ENCODE measurements at regions not wholly inside any gene's neighbourhood (a gene's known extent, or its start where the extent isn't known, plus 50 kb on each side); places are given as distances from the start of the nearest gene placed in this dataset.

- ATAC-seq (no peak), DNase-seq (ENCODE audit: low spot score in 2 of 2) (no peak)
- no peaks in the 10 kb centered on the region for H3K4me1 Mint-ChIP-seq
- no peaks in the 10 kb centered on the region for H3K36me3 Mint-ChIP-seq
- H3K9me3 Mint-ChIP-seq = peaks cover 3% of the 10 kb centered on the region
- H3K27ac Mint-ChIP-seq = no peak overlapping the region
- no peak overlapping the region for H3K4me3 Mint-ChIP-seq
These were observed 61.9 kb upstream of the IGFBP2 start for GRCh38 chr2:216571178-216571908.

- DNase-seq (ENCODE audit: low spot score in 2 of 2) = no peak
- Mint-ChIP-seq H3K36me3 (no peaks in the 10 kb centered on the region), H3K9me3 (peaks cover 3% of the 10 kb centered on the region), H3K27ac (no peak overlapping the region), H3K4me3 (no peak overlapping the region), H3K4me1 (peaks cover 7% of the 10 kb centered on the region)
- peak; percentile 61 for ATAC-seq
These were observed 61.2 kb upstream of the IGFBP2 start for GRCh38 chr2:216571909-216572513.

- H3K9me3 Mint-ChIP-seq = peaks cover 3% of the 10 kb centered on the region
- no peak for DNase-seq (ENCODE audit: low spot score in 2 of 2)
- no peak overlapping the region for H3K27ac Mint-ChIP-seq
- H3K4me1 Mint-ChIP-seq = peaks cover 13% of the 10 kb centered on the region
- no peak for ATAC-seq
- no peaks in the 10 kb centered on the region for H3K36me3 Mint-ChIP-seq
- H3K4me3 Mint-ChIP-seq = no peak overlapping the region
These were observed 60.3 kb upstream of the IGFBP2 start for GRCh38 chr2:216572582-216573578.

- Mint-ChIP-seq H3K36me3 (no peaks in the 10 kb centered on the region), H3K4me3 (no peak overlapping the region), H3K9me3 (peaks cover 3% of the 10 kb centered on the region), H3K27ac (no peak overlapping the region), H3K4me1 (peaks cover 13% of the 10 kb centered on the region)
- ATAC-seq (no peak), DNase-seq (ENCODE audit: low spot score in 2 of 2) (no peak)
These were observed 59.2 kb upstream of the IGFBP2 start for GRCh38 chr2:216574046-216574445.

GRCh38 chr2:216574586-216574985 is 58.6 kb upstream of the IGFBP2 start:
- ATAC-seq = no peak
- DNase-seq (ENCODE audit: low spot score in 2 of 2) = no peak
- Mint-ChIP-seq H3K4me1 (peaks cover 13% of the 10 kb centered on the region), H3K27ac (no peak overlapping the region), H3K36me3 (no peaks in the 10 kb centered on the region), H3K4me3 (no peak overlapping the region), H3K9me3 (peaks cover 3% of the 10 kb centered on the region)

- no peaks in the 10 kb centered on the region for H3K36me3 Mint-ChIP-seq
- H3K27ac Mint-ChIP-seq = no peak overlapping the region
- DNase-seq (ENCODE audit: low spot score in 2 of 2) (no peak), ATAC-seq (peak; percentile 44)
- peaks cover 13% of the 10 kb centered on the region for H3K4me1 Mint-ChIP-seq
- peaks cover 3% of the 10 kb centered on the region for H3K9me3 Mint-ChIP-seq
- no peak overlapping the region for H3K4me3 Mint-ChIP-seq
These were observed 57.8 kb upstream of the IGFBP2 start for GRCh38 chr2:216575465-216575864.

- no peak for DNase-seq (ENCODE audit: low spot score in 2 of 2)
- no peaks in the 10 kb centered on the region for H3K36me3 Mint-ChIP-seq
- H3K27ac Mint-ChIP-seq = no peak overlapping the region
- H3K9me3 Mint-ChIP-seq = no peaks in the 10 kb centered on the region
- no peak overlapping the region for H3K4me3 Mint-ChIP-seq
- no peak for ATAC-seq
- peaks cover 13% of the 10 kb centered on the region for H3K4me1 Mint-ChIP-seq
These were observed 56.6 kb upstream of the IGFBP2 start for GRCh38 chr2:216576616-216577015.

GRCh38 chr2:216578325-216578724 is 54.9 kb upstream of the IGFBP2 start:
- H3K9me3 Mint-ChIP-seq = no peaks in the 10 kb centered on the region
- no peak overlapping the region for H3K27ac Mint-ChIP-seq
- ATAC-seq (no peak), DNase-seq (ENCODE audit: low spot score in 2 of 2) (no peak)
- H3K4me1 Mint-ChIP-seq = peaks cover 13% of the 10 kb centered on the region
- H3K4me3 Mint-ChIP-seq = no peak overlapping the region
- no peaks in the 10 kb centered on the region for H3K36me3 Mint-ChIP-seq

GRCh38 chr2:216583147-216583546 is 50.1 kb upstream of the IGFBP2 start:
- H3K36me3 Mint-ChIP-seq = no peaks in the 10 kb centered on the region
- H3K4me3 Mint-ChIP-seq = no peak overlapping the region
- DNase-seq (ENCODE audit: low spot score in 2 of 2) = no peak
- no peaks in the 10 kb centered on the region for H3K4me1 Mint-ChIP-seq
- no peak overlapping the region for H3K27ac Mint-ChIP-seq
- H3K9me3 Mint-ChIP-seq = no peaks in the 10 kb centered on the region
- ATAC-seq = no peak

Measured in stimulated activated effector memory CD8-positive, alpha-beta T cell treated with anti-CD3 and anti-CD28 coated beads, Interleukin-12 subunit alpha, Interleukin-12 subunit beta, amount 100 ng/mL, for 72 hours (primary cell).